DMS114 treated with DMSO at 0.1 percent for 48 hours (cell line): ENCODE measurements at regions not wholly inside any gene's neighbourhood (a gene's known extent, or its start where the extent isn't known, plus 50 kb on each side); places are given as distances from the start of the nearest gene placed in this dataset.
"Not testable (repeated sequence)": the region's sequence is repeated elsewhere in the genome, so short reads cannot be mapped to it uniquely, and the experiment has no call there.

Experiments used
- DNase-seq: peaks from one replicate; lab custom pipeline; 2025; ENCODE audit not compliant: unreplicated experiment; lab: John Stamatoyannopoulos, UW

GRCh38 chr9:13450723-13451122 lies 171.2 kb upstream of the MPDZ start:
- no peak for DNase-seq

- no peak for DNase-seq
Measured at GRCh38 chr9:13448482-13448881, 169.0 kb upstream of the MPDZ start.

- DNase-seq: no peak
Measured at GRCh38 chr9:13447843-13448422, 168.4 kb upstream of the MPDZ start.

- DNase-seq: no peak
Measured at GRCh38 chr9:13446938-13447842, 167.7 kb upstream of the MPDZ start.

GRCh38 chr9:13446286-13446937 lies 166.9 kb upstream of the MPDZ start:
- no peak for DNase-seq

- no peak for DNase-seq
Measured at GRCh38 chr9:13445103-13445500, 165.6 kb upstream of the MPDZ start.

GRCh38 chr9:13444245-13445102 lies 165.0 kb upstream of the MPDZ start:
- DNase-seq: no peak

- no peak for DNase-seq
Measured at GRCh38 chr9:13443346-13444244, 164.1 kb upstream of the MPDZ start.

GRCh38 chr9:13439685-13440476 lies 160.4 kb upstream of the MPDZ start:
- no peak for DNase-seq

GRCh38 chr9:13437866-13438265 lies 158.4 kb upstream of the MPDZ start:
- no peak for DNase-seq

GRCh38 chr9:13436591-13436990 lies 157.1 kb upstream of the MPDZ start:
- no peak for DNase-seq

- DNase-seq: not testable (repeated sequence)
Measured at GRCh38 chr9:13433453-13433852, 154.0 kb upstream of the MPDZ start.

- no peak for DNase-seq
Measured at GRCh38 chr9:13432904-13433303, 153.4 kb upstream of the MPDZ start.

GRCh38 chr9:13431692-13432091 lies 152.2 kb upstream of the MPDZ start:
- no peak for DNase-seq

- DNase-seq: no peak
Measured at GRCh38 chr9:13431222-13431536, 151.7 kb upstream of the MPDZ start.

GRCh38 chr9:13430368-13431221 lies 151.1 kb upstream of the MPDZ start:
- no peak for DNase-seq

GRCh38 chr9:13429301-13430190 lies 150.1 kb upstream of the MPDZ start:
- DNase-seq: no peak

GRCh38 chr9:13428766-13429165 lies 149.3 kb upstream of the MPDZ start:
- no peak for DNase-seq
